ENCODE measurements at regions not wholly inside any gene's neighbourhood (a gene's known extent, or its start where the extent isn't known, plus 50 kb on each side); places are given as distances from the start of the nearest gene placed in this dataset.

- 5 to 8% (median 5%) methylated on average over 1 of the region's 1 CpG for WGBS, 3 donors
- TF ChIP-seq POLR2A (IDR thresholded peaks at IDR 0.05) = no peak
- no peak for TF ChIP-seq EP300 (IDR thresholded peaks at IDR 0.05)
- no peak for TF ChIP-seq CTCF (IDR thresholded peaks at IDR 0.05)
- H3K36me3 ChIP-seq = no peaks in the 10 kb centered on the region
- H3K27me3 ChIP-seq = no peaks in the 10 kb centered on the region
- H3K4me3 ChIP-seq = no peak overlapping the region
- H3K27ac ChIP-seq = no peak overlapping the region
- H3K4me1 ChIP-seq (ENCODE audit: insufficient read depth) = no peaks in the 10 kb centered on the region
- H3K9me3 ChIP-seq = no peaks in the 10 kb centered on the region
- DNase-seq = no peak
- intact Hi-C loops (cut with DNase I) = no loop called here
Observed at GRCh38 chr13:76293346-76293745, 592.9 kb downstream of the KCTD12 start.

GRCh38 chr13:76292726-76293125 is 593.5 kb downstream of the KCTD12 start:
- intact Hi-C loops (cut with DNase I) = no loop called here
- 87 to 93% (median 88%) methylated on average over 3 of the region's 3 CpGs for WGBS, 3 donors
- H3K9me3 ChIP-seq = no peaks in the 10 kb centered on the region
- no peak overlapping the region for H3K27ac ChIP-seq
- TF ChIP-seq CTCF (IDR thresholded peaks at IDR 0.05) = no peak
- no peak for TF ChIP-seq EP300 (IDR thresholded peaks at IDR 0.05)
- no peak for TF ChIP-seq POLR2A (IDR thresholded peaks at IDR 0.05)
- DNase-seq = no peak
- H3K27me3 ChIP-seq = no peaks in the 10 kb centered on the region
- H3K4me3 ChIP-seq = no peak overlapping the region
- no peaks in the 10 kb centered on the region for H3K4me1 ChIP-seq (ENCODE audit: insufficient read depth)
- no peaks in the 10 kb centered on the region for H3K36me3 ChIP-seq

- H3K36me3 ChIP-seq = no peaks in the 10 kb centered on the region
- no peaks in the 10 kb centered on the region for H3K9me3 ChIP-seq
- DNase-seq = no peak
- no peaks in the 10 kb centered on the region for H3K27me3 ChIP-seq
- TF ChIP-seq POLR2A (IDR thresholded peaks at IDR 0.05) (no peak), CTCF (IDR thresholded peaks at IDR 0.05) (no peak), EP300 (IDR thresholded peaks at IDR 0.05) (no peak)
- intact Hi-C loops (cut with DNase I) = no loop called here
- WGBS, 3 donors = 90 to 93% (median 92%) methylated on average over 3 of the region's 3 CpGs
- H3K4me3 ChIP-seq = no peak overlapping the region
- H3K27ac ChIP-seq = no peak overlapping the region
- no peaks in the 10 kb centered on the region for H3K4me1 ChIP-seq (ENCODE audit: insufficient read depth)
Observed at GRCh38 chr13:76292031-76292430, 594.2 kb downstream of the KCTD12 start.

- intact Hi-C loops (cut with DNase I) = no loop called here
- DNase-seq = no peak
- H3K9me3 ChIP-seq = no peaks in the 10 kb centered on the region
- peaks cover 1% of the 10 kb centered on the region for H3K4me1 ChIP-seq (ENCODE audit: insufficient read depth)
- TF ChIP-seq EP300 (IDR thresholded peaks at IDR 0.05) = no peak
- TF ChIP-seq POLR2A (IDR thresholded peaks at IDR 0.05) = no peak
- H3K27me3 ChIP-seq = no peaks in the 10 kb centered on the region
- no peak overlapping the region for H3K27ac ChIP-seq
- H3K36me3 ChIP-seq = no peaks in the 10 kb centered on the region
- no peak overlapping the region for H3K4me3 ChIP-seq
Observed at GRCh38 chr13:76289558-76289957, 596.6 kb downstream of the KCTD12 start.

- no peak overlapping the region for H3K4me3 ChIP-seq
- TF ChIP-seq EP300 (IDR thresholded peaks at IDR 0.05) (no peak), CTCF (IDR thresholded peaks at IDR 0.05) (no peak), POLR2A (IDR thresholded peaks at IDR 0.05) (no peak)
- no peaks in the 10 kb centered on the region for H3K36me3 ChIP-seq
- H3K9me3 ChIP-seq = no peaks in the 10 kb centered on the region
- no peaks in the 10 kb centered on the region for H3K27me3 ChIP-seq
- 7 to 13% (median 11%) methylated on average over 4 of the region's 4 CpGs for WGBS, 3 donors
- intact Hi-C loops (cut with DNase I) = no loop called here
- no peak for DNase-seq
- H3K4me1 ChIP-seq (ENCODE audit: insufficient read depth) = peaks cover 1% of the 10 kb centered on the region
- H3K27ac ChIP-seq = no peak overlapping the region
Observed at GRCh38 chr13:76286178-76286577, 600.0 kb downstream of the KCTD12 start.

Data from ovary (tissue), 7 donors.